NCI-H460 (cell line): ENCODE measurements at regions not wholly inside any gene's neighbourhood (a gene's known extent, or its start where the extent isn't known, plus 50 kb on each side); places are given as distances from the start of the nearest gene placed in this dataset.
"Not testable (repeated sequence)": the region's sequence is repeated elsewhere in the genome, so short reads cannot be mapped to it uniquely, and the experiment has no call there.

Source experiments
- DNase-seq: peaks from one replicate; pipeline ENCODE4 v3.0.0-alpha.2; 2016; ENCODE audit warnings: low read depth; ENCODE audit errors: extremely low read depth

- DNase-seq, result no peak
Observed at GRCh38 chr2:53381271-53381670, 386.3 kb upstream of the CHAC2 start.

GRCh38 chr2:53379547-53379946 lies 388.1 kb upstream of the CHAC2 start:
- no peak for DNase-seq

GRCh38 chr2:53378791-53379190 lies 388.8 kb upstream of the CHAC2 start:
- no peak for DNase-seq

- DNase-seq, result no peak
Observed at GRCh38 chr2:53373126-53373525, 394.5 kb upstream of the CHAC2 start.

GRCh38 chr2:53366543-53366942 lies 401.1 kb upstream of the CHAC2 start:
- DNase-seq, result no peak

- DNase-seq, result no peak
Observed at GRCh38 chr2:53362934-53363333, 404.7 kb upstream of the CHAC2 start.

GRCh38 chr2:53356291-53356905 lies 411.2 kb upstream of the CHAC2 start:
- DNase-seq, result no peak

GRCh38 chr2:53353135-53354114 lies 414.2 kb upstream of the CHAC2 start:
- DNase-seq, result peak; percentile 85

- DNase-seq, result no peak
Observed at GRCh38 chr2:53347269-53347668, 420.3 kb upstream of the CHAC2 start.

- DNase-seq, result no peak
Observed at GRCh38 chr2:53342248-53342647, 425.4 kb upstream of the CHAC2 start.

GRCh38 chr2:53334610-53335009 lies 433.0 kb upstream of the CHAC2 start:
- DNase-seq, result no peak

GRCh38 chr2:53331667-53332066 lies 435.9 kb upstream of the CHAC2 start:
- no peak for DNase-seq

GRCh38 chr2:53317861-53318260 lies 449.7 kb upstream of the CHAC2 start:
- DNase-seq, result no peak

- DNase-seq, result no peak
Observed at GRCh38 chr2:53315149-53315548, 452.5 kb upstream of the CHAC2 start.

GRCh38 chr2:53314718-53315117 lies 452.9 kb upstream of the CHAC2 start:
- no peak for DNase-seq

- not testable (repeated sequence) for DNase-seq
Observed at GRCh38 chr2:53313644-53314043, 454.0 kb upstream of the CHAC2 start.

- DNase-seq, result no peak
Observed at GRCh38 chr2:53312721-53313120, 454.9 kb upstream of the CHAC2 start.

- DNase-seq, result no peak
Observed at GRCh38 chr2:53312181-53312580, 455.4 kb upstream of the CHAC2 start.

GRCh38 chr2:53303012-53303578 lies 464.5 kb upstream of the CHAC2 start:
- no peak for DNase-seq

- DNase-seq, result no peak
Observed at GRCh38 chr2:53302455-53302854, 465.1 kb upstream of the CHAC2 start.

- DNase-seq, result no peak
Observed at GRCh38 chr2:53289309-53290006, 478.1 kb upstream of the CHAC2 start.
